Fibroblast of lung (primary cell): ENCODE measurements at regions not wholly inside any gene's neighbourhood (a gene's known extent, or its start where the extent isn't known, plus 50 kb on each side); places are given as distances from the start of the nearest gene placed in this dataset.
A peak's percentile ranks its signal among the peaks of the same experiment; 100 is the strongest.

ENCODE experiments used
- DNase-seq, 2 donors: peaks; one replicate each; pipeline versions ENCODE4 v3.0.0 to v3.0.0-alpha.2; 2010; ENCODE audit warnings: low read depth in 2 of 2
- H2AFZ ChIP-seq: 2 replicates; pipeline ENCODE4 v1.5.1; 2012; ENCODE audit warnings: low read length, control low read depth, inconsistent platforms
- H3K27ac ChIP-seq: 2 replicates; pipeline ENCODE4 v1.5.1; 2011; ENCODE audit warnings: low read length, control low read depth; ENCODE audit not compliant: insufficient read depth
- H3K27me3 ChIP-seq: 2 replicates; pipeline ENCODE4 v1.5.1; 2011; ENCODE audit warnings: mild to moderate bottlenecking, low read length; ENCODE audit not compliant: control insufficient read depth, insufficient read depth
- H3K36me3 ChIP-seq: 2 replicates; pipeline ENCODE4 v1.5.1; 2011; ENCODE audit warnings: low read length; ENCODE audit not compliant: control insufficient read depth, insufficient read depth
- H3K4me1 ChIP-seq: 2 replicates; pipeline ENCODE4 v1.5.1; 2011; ENCODE audit warnings: low read length; ENCODE audit not compliant: control insufficient read depth, insufficient read depth; ENCODE audit errors: extremely low read depth
- H3K4me2 ChIP-seq: 2 replicates; pipeline ENCODE4 v1.5.1; 2011; ENCODE audit warnings: low read length, control low read depth; ENCODE audit not compliant: insufficient read depth; ENCODE audit errors: extremely low read depth
- H3K4me3 ChIP-seq, 4 experiments: fragments of 200-600 bp in 1 of 4; sonication (generic) in 1 of 4; replicated peaks in 1 of 4; 2 replicates each; pipeline ENCODE4 v1.5.1; 2011 to 2016; ENCODE audit warnings: low read length in 4 of 4, low read depth in 3 of 4, mild to moderate bottlenecking in 3 of 4, control low read depth in 2 of 4, inconsistent platforms in 1 of 4, mixed read lengths in 1 of 4; ENCODE audit not compliant: insufficient read depth in 1 of 4; ENCODE audit errors: control extremely low read depth in 1 of 4
- H3K79me2 ChIP-seq: 2 replicates; pipeline ENCODE4 v1.5.1; 2012; ENCODE audit warnings: mild to moderate bottlenecking, low read length, inconsistent platforms; ENCODE audit not compliant: control insufficient read depth, insufficient read depth
- H3K9ac ChIP-seq: 2 replicates; pipeline ENCODE4 v1.5.1; 2011; ENCODE audit warnings: mild to moderate bottlenecking, low read length, control low read depth; ENCODE audit not compliant: insufficient read depth
- H3K9me3 ChIP-seq: 2 replicates; pipeline ENCODE4 v1.5.1; 2012; ENCODE audit warnings: low read depth, low read length; ENCODE audit not compliant: control insufficient read depth, insufficient read depth
- H4K20me1 ChIP-seq: 2 replicates; pipeline ENCODE4 v1.5.1; 2011; ENCODE audit warnings: low read length; ENCODE audit not compliant: control insufficient read depth, insufficient read depth; ENCODE audit errors: extremely low read depth
- EZH2 ChIP-seq: IDR thresholded peaks from 2 replicates; pipeline ENCODE4 v1.5.1; 2012; ENCODE audit warnings: low read length, control low read depth, mild to moderate bottlenecking; ENCODE audit errors: missing control alignments
- TF ChIP-seq, protein P1 (sequence below), 2 donors: IDR thresholded peaks in 1 of 2; conservative IDR thresholded peaks in 1 of 2; 1 replicate in 1 of 2; 2 replicates in 1 of 2; pipeline ENCODE4 v1.5.1; 2011 to 2012; ENCODE audit warnings: low read length in 2 of 2, control low read depth in 1 of 2, inconsistent platforms in 1 of 2, low read depth in 1 of 2, mild to moderate bottlenecking in 1 of 2

GRCh38 chr5:148905541-148905940 lies 79.1 kb downstream of the ADRB2 start:
- Histone ChIP-seq H3K27me3 (no peaks in the 10 kb centered on the region), H3K79me2 (no peaks in the 10 kb centered on the region), H3K9ac (no peak overlapping the region), H3K4me2 (no peak overlapping the region), H3K4me3 (no peak overlapping the region), H4K20me1 (no peaks in the 10 kb centered on the region), H3K27ac (no peak overlapping the region), H2AFZ (no peak overlapping the region), H3K4me1 (peaks cover 12% of the 10 kb centered on the region), H3K9me3 (no peaks in the 10 kb centered on the region), H3K36me3 (no peaks in the 10 kb centered on the region)
- TF ChIP-seq, protein P1, sequence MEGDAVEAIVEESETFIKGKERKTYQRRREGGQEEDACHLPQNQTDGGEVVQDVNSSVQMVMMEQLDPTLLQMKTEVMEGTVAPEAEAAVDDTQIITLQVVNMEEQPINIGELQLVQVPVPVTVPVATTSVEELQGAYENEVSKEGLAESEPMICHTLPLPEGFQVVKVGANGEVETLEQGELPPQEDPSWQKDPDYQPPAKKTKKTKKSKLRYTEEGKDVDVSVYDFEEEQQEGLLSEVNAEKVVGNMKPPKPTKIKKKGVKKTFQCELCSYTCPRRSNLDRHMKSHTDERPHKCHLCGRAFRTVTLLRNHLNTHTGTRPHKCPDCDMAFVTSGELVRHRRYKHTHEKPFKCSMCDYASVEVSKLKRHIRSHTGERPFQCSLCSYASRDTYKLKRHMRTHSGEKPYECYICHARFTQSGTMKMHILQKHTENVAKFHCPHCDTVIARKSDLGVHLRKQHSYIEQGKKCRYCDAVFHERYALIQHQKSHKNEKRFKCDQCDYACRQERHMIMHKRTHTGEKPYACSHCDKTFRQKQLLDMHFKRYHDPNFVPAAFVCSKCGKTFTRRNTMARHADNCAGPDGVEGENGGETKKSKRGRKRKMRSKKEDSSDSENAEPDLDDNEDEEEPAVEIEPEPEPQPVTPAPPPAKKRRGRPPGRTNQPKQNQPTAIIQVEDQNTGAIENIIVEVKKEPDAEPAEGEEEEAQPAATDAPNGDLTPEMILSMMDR (conservative IDR thresholded peaks at IDR 0.05 in 1 of 2, IDR thresholded peaks at IDR 0.05 in 1 of 2; ENCODE audit: low read depth in 1 of 2, low read length in 2 of 2) = no peak
- TF ChIP-seq EZH2 = no peak
- DNase-seq = no peak

DNA sequence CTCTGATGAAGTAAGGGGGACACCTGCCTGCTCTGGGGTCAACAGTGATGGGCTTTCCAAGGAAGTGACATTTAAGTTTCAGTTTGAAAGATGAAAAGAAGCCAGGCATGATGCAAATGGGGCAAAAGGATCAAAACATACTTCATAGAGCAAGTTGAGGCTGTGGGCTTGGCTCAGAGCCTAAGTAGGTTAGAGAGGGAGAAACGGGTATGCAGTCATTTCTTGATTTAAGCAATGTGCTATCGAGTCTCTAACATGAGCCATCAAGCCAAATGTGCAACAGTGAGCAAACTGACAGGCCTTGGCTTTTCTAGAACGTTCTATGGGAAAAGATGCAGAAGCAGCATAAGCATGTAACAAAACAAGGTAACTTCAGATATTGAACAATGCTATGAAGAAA lies 80.6 kb downstream of the ADRB2 start:
- Histone ChIP-seq H3K4me1 (peaks cover 22% of the 10 kb centered on the region), H3K4me2 (no peak overlapping the region), H3K27me3 (no peaks in the 10 kb centered on the region), H3K79me2 (no peaks in the 10 kb centered on the region), H3K9me3 (no peaks in the 10 kb centered on the region), H2AFZ (no peak overlapping the region), H3K36me3 (no peaks in the 10 kb centered on the region), H3K4me3 (no peak overlapping the region), H3K27ac (no peak overlapping the region), H3K9ac (no peak overlapping the region), H4K20me1 (no peaks in the 10 kb centered on the region)
- no peak for DNase-seq
- TF ChIP-seq, protein P1 (conservative IDR thresholded peaks at IDR 0.05 in 1 of 2, IDR thresholded peaks at IDR 0.05 in 1 of 2; ENCODE audit: low read depth in 1 of 2, low read length in 2 of 2) = no peak
- no peak for TF ChIP-seq EZH2

DNA sequence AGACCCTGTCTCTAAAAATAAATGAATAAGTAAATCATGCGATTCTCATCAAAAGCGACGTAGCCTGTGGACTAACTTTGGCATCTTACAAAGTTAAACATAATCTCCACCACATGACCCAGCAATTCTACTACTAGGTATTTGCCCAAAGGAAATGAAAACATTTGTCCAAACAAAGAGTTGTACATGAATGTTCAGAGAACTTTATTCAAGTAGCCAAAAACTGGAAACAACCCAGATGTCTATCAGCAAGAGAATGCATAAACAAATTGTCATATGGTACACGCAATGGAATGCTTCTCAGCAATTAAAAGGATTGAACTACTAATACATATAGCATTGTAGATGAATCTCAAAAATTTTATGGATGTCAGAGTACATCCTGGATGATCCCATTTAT lies 82.6 kb downstream of the ADRB2 start:
- no peak overlapping the region for H3K4me3 ChIP-seq
- peak; percentile 68 to 81 for DNase-seq
- no peak overlapping the region for H3K9ac ChIP-seq
- H3K27me3 ChIP-seq = no peaks in the 10 kb centered on the region
- H4K20me1 ChIP-seq = no peaks in the 10 kb centered on the region
- peaks cover 37% of the 10 kb centered on the region for H3K4me1 ChIP-seq
- H3K36me3 ChIP-seq = no peaks in the 10 kb centered on the region
- H3K27ac ChIP-seq = peak overlapping the region; percentile 87
- peak overlapping the region; percentile 39 for H3K4me2 ChIP-seq
- no peaks in the 10 kb centered on the region for H3K79me2 ChIP-seq
- H2AFZ ChIP-seq = no peak overlapping the region
- no peaks in the 10 kb centered on the region for H3K9me3 ChIP-seq
- TF ChIP-seq, protein P1 (conservative IDR thresholded peaks at IDR 0.05 in 1 of 2, IDR thresholded peaks at IDR 0.05 in 1 of 2; ENCODE audit: low read depth in 1 of 2, low read length in 2 of 2) = no peak
- TF ChIP-seq EZH2 = no peak
